ENCODE measurements at regions not wholly inside any gene's neighbourhood (a gene's known extent, or its start where the extent isn't known, plus 50 kb on each side); places are given as distances from the start of the nearest gene placed in this dataset.

DNA sequence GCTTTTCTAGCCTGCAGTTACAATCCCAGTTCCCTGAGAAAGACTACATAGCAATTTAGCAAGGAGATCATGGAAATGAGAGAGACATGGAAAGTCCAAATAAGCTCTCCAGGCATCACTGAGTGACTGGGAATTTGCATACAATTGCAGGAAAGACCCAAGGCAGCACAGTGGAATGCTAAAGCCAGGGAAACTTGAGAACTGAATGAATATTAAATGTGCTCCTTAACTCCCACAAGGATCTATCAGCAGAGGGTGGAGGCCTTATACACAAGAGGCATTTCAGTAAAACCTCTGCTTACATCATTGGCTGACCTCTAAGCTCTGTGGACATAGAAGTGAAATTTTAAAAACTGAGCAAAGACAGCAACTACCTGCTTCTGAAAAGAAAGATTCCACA lies 355.6 kb upstream of the DAB2 start:
- H3K4me1 Mint-ChIP-seq (ENCODE audit: insufficient read depth, unreplicated experiment) = peaks cover 7% of the 10 kb centered on the region
- H3K36me3 Mint-ChIP-seq (ENCODE audit: insufficient read depth, unreplicated experiment) = no peaks in the 10 kb centered on the region
- no peaks in the 10 kb centered on the region for H3K27me3 Mint-ChIP-seq (ENCODE audit: insufficient read depth, unreplicated experiment)
- no peak overlapping the region for H3K4me3 Mint-ChIP-seq (ENCODE audit: unreplicated experiment)
- TF ChIP-seq, protein P1, sequence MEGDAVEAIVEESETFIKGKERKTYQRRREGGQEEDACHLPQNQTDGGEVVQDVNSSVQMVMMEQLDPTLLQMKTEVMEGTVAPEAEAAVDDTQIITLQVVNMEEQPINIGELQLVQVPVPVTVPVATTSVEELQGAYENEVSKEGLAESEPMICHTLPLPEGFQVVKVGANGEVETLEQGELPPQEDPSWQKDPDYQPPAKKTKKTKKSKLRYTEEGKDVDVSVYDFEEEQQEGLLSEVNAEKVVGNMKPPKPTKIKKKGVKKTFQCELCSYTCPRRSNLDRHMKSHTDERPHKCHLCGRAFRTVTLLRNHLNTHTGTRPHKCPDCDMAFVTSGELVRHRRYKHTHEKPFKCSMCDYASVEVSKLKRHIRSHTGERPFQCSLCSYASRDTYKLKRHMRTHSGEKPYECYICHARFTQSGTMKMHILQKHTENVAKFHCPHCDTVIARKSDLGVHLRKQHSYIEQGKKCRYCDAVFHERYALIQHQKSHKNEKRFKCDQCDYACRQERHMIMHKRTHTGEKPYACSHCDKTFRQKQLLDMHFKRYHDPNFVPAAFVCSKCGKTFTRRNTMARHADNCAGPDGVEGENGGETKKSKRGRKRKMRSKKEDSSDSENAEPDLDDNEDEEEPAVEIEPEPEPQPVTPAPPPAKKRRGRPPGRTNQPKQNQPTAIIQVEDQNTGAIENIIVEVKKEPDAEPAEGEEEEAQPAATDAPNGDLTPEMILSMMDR (IDR thresholded peaks at IDR 0.05; ENCODE audit: unreplicated experiment) = no peak
- no peak for DNase-seq (ENCODE audit: unreplicated experiment)
- ChIA-PET CTCF (interaction anchor here (1.0 kb wide), 1 partner anchor 66 kb away, joined by 3 read pairs; no protein-coding TSS in a partner anchor), POLR2A (no interaction called here)
- H3K9me3 Mint-ChIP-seq (ENCODE audit: unreplicated experiment) = no peaks in the 10 kb centered on the region
- BruUV-seq (replicated peaks) = no TSS peak
- intact Hi-C loops (cut with micrococcal nuclease) = no loop called here
- no peak overlapping the region for H3K27ac Mint-ChIP-seq (ENCODE audit: low read depth, unreplicated experiment)

DNA sequence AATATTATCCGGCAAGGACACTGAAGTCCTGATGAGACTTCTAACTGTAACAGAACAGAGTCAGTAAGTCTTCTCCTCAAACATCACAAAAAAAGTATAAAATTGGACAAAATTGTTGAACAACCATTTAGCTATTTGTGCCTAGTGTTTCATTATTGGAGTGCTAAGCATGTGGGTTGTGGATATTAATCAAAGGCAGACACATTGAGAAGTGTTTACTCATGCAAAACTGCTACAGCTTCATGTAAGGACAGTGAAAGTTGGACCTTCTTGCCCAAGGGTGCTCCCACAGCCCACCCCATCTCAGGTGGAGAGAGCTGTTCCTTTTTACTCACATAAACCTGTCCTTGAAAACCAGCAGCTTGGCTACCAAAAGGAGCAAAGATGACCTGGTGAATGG lies 355.1 kb upstream of the DAB2 start:
- CTCF ChIA-PET = interaction anchor here (0.7 to 1.0 kb wide), 2 partner anchors 65 to 404 kb away, joined by 3 read pairs; no protein-coding TSS in a partner anchor

DNA sequence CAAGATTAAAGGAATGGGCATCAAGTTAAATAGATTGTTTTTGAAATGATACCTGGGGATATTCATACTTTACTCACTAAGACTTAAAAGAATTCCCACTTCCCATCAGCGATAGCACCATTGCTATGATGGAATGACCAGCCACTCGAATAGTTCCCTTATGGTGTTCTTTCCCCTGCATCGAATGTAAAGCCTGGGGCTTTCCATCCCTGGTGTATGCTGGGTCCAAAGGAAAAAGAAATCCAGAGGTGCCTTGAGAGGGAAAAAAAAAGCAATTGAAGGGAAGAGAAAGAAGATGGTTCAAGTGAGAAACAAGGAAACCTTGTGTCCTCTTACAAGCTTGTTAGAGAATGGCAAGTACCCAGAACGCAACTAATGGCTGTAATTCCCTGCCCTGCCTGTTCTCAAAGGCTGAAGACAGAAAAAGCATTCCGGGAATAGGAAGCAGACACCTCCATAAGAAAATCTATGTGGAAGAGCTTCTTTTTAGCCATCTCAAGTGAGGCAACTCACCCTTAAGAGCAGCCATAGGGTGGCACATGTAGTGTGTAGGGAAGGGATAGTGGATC lies 351.1 kb upstream of the DAB2 start:
- no peaks in the 10 kb centered on the region for H3K27me3 Mint-ChIP-seq (ENCODE audit: insufficient read depth, unreplicated experiment)
- no peaks in the 10 kb centered on the region for H3K9me3 Mint-ChIP-seq (ENCODE audit: unreplicated experiment)
- TF ChIP-seq, protein P1 (IDR thresholded peaks at IDR 0.05; ENCODE audit: unreplicated experiment) = no peak
- intact Hi-C loops (cut with micrococcal nuclease) = no loop called here
- H3K36me3 Mint-ChIP-seq (ENCODE audit: insufficient read depth, unreplicated experiment) = no peaks in the 10 kb centered on the region
- peak overlapping the region; percentile 88 for H3K27ac Mint-ChIP-seq (ENCODE audit: low read depth, unreplicated experiment)
- H3K4me3 Mint-ChIP-seq (ENCODE audit: unreplicated experiment) = no peak overlapping the region
- POLR2A ChIA-PET = interaction anchor here (1.1 kb wide), 1 partner anchor 15 kb away, joined by 5 read pairs; no protein-coding TSS in a partner anchor
- peaks cover 17% of the 10 kb centered on the region for H3K4me1 Mint-ChIP-seq (ENCODE audit: insufficient read depth, unreplicated experiment)
- BruUV-seq (replicated peaks) = no TSS peak
- CTCF ChIA-PET = no interaction called here
- no peak for DNase-seq (ENCODE audit: unreplicated experiment)

More for the DNA sequence above, 355.1 kb upstream of the DAB2 start:
- TF ChIP-seq, protein P1 (IDR thresholded peaks at IDR 0.05; ENCODE audit: unreplicated experiment) = no peak
- no peaks in the 10 kb centered on the region for H3K9me3 Mint-ChIP-seq (ENCODE audit: unreplicated experiment)
- H3K4me1 Mint-ChIP-seq (ENCODE audit: insufficient read depth, unreplicated experiment) = peaks cover 13% of the 10 kb centered on the region
- no peaks in the 10 kb centered on the region for H3K27me3 Mint-ChIP-seq (ENCODE audit: insufficient read depth, unreplicated experiment)
- no TSS peak for BruUV-seq (replicated peaks)
- H3K36me3 Mint-ChIP-seq (ENCODE audit: insufficient read depth, unreplicated experiment) = no peaks in the 10 kb centered on the region
- DNase-seq (ENCODE audit: unreplicated experiment) = no peak
- intact Hi-C loops (cut with micrococcal nuclease) = no loop called here
- H3K27ac Mint-ChIP-seq (ENCODE audit: low read depth, unreplicated experiment) = no peak overlapping the region
- H3K4me3 Mint-ChIP-seq (ENCODE audit: unreplicated experiment) = no peak overlapping the region
- POLR2A ChIA-PET = no interaction called here

DNA sequence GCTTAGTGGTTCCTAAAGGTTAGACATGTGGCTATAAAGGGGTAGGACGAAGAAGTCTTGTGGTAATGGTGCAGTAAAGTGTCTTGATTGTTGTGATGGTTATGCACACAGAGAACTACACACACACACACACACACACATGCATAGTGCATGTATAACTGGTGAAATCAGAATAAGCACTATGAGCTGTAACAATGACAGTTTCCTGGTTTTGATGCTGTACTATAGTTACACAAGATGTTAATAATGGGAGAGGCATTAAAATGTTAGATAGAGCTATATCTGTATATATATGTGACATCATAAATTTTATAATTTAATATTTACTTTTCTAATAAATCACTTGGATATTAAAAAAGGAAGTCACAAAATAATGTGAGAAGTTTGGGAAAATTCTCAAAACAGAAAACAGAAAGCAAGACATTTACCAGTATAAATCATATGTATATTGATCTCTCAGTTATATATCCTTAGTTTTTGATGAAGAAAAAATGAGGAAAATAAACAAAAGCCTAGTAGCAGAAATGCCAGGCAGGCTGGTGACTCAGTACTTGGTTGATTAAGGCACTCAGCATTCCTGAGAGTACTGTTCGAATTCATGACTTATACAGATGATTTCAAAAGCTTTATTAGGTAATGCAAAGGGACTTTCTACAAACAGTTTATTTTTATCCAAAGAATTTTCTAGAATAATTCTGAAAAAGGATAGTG lies 350.5 kb upstream of the DAB2 start:
- CTCF ChIA-PET = interaction anchor here (0.6 kb wide), 1 partner anchor 1075 kb away, joined by 4 read pairs; no protein-coding TSS in a partner anchor
- Mint-ChIP-seq H3K36me3 (ENCODE audit: insufficient read depth, unreplicated experiment) (no peaks in the 10 kb centered on the region), H3K27ac (ENCODE audit: low read depth, unreplicated experiment) (peak overlapping the region; percentile 88), H3K27me3 (ENCODE audit: insufficient read depth, unreplicated experiment) (no peaks in the 10 kb centered on the region), H3K9me3 (ENCODE audit: unreplicated experiment) (no peaks in the 10 kb centered on the region), H3K4me1 (ENCODE audit: insufficient read depth, unreplicated experiment) (peaks cover 17% of the 10 kb centered on the region), H3K4me3 (ENCODE audit: unreplicated experiment) (no peak overlapping the region)
- intact Hi-C loops (cut with micrococcal nuclease) = no loop called here
- DNase-seq (ENCODE audit: unreplicated experiment) = peak; percentile 75
- TF ChIP-seq, protein P1 (IDR thresholded peaks at IDR 0.05; ENCODE audit: unreplicated experiment) = no peak
- POLR2A ChIA-PET = interaction anchor here (0.7 to 1.1 kb wide), 2 partner anchors 10 to 15 kb away, joined by 3 to 5 read pairs; no protein-coding TSS in a partner anchor
- no TSS peak for BruUV-seq (replicated peaks)

Data from MCF 10A (cell line).